Caco-2 (cell line): ENCODE measurements at regions not wholly inside any gene's neighbourhood (a gene's known extent, or its start where the extent isn't known, plus 50 kb on each side); places are given as distances from the start of the nearest gene placed in this dataset.

Source experiments
- BruUV-seq: library from RNA; stranded (reverse); fragments of 400-500 nt; replicated peaks from 2 replicates; lab custom pipeline; 2021; lab: Mats Ljungman, UMichigan
- CTCF ChIA-PET: fragments of 300-600 bp; sonication (Branson Sonifier 250); formaldehyde crosslinking; loops from one replicate; lab custom pipeline; 2022; ENCODE audit warnings: antibody characterized with exemption; lab: Charles Lee
- POLR2A ChIA-PET: fragments of 300-600 bp; sonication (Branson Sonifier 250); formaldehyde crosslinking; loops from one replicate; lab custom pipeline; 2022; ENCODE audit warnings: antibody characterized with exemption; lab: Charles Lee
- DNase-seq, 2 experiments: peaks; one replicate each; pipeline versions ENCODE4 v3.0.0 to v3.0.0-alpha.2; 2020 to 2022
- H3K27me3 ChIP-seq: replicated peaks from 2 replicates; pipeline ENCODE4 v1.6.0; 2011; ENCODE audit warnings: low read length; ENCODE audit not compliant: control insufficient read depth, insufficient read depth
- H3K36me3 ChIP-seq: 2 replicates; pipeline ENCODE4 v1.5.1; 2011; ENCODE audit warnings: low read length; ENCODE audit not compliant: control insufficient read depth, insufficient read depth
- H3K4me1 ChIP-seq: fragments of 250-450 bp; sonication (Bioruptor Pico); 2 replicates; pipeline ENCODE4 v1.5.1; 2020; ENCODE audit warnings: mild to moderate bottlenecking
- H3K4me3 ChIP-seq: 2 replicates; pipeline ENCODE4 v1.5.1; 2011; ENCODE audit warnings: low read depth, mild to moderate bottlenecking, control low read depth, low read length
- H3K9me3 ChIP-seq: fragments of 250-450 bp; sonication (Bioruptor Pico); 2 replicates; pipeline ENCODE4 v1.5.1; 2020; ENCODE audit warnings: mild to moderate bottlenecking, moderate library complexity
- H3K27ac Mint-ChIP-seq: one replicate; pipeline ENCODE4 v1.8.0; 2022; ENCODE audit warnings: mixed read lengths; ENCODE audit not compliant: unreplicated experiment
- H3K27me3 Mint-ChIP-seq: one replicate; pipeline ENCODE4 v1.8.0; 2022; ENCODE audit warnings: mixed read lengths; ENCODE audit not compliant: insufficient read depth, unreplicated experiment
- H3K36me3 Mint-ChIP-seq: one replicate; pipeline ENCODE4 v1.8.0; 2022; ENCODE audit warnings: mild to moderate bottlenecking, mixed read lengths; ENCODE audit not compliant: insufficient read depth, unreplicated experiment
- H3K4me1 Mint-ChIP-seq: one replicate; pipeline ENCODE4 v1.8.0; 2022; ENCODE audit warnings: low read depth, mixed read lengths; ENCODE audit not compliant: unreplicated experiment
- H3K4me3 Mint-ChIP-seq: one replicate; pipeline ENCODE4 v1.8.0; 2022; ENCODE audit warnings: mild to moderate bottlenecking, moderate library complexity, mixed read lengths; ENCODE audit not compliant: unreplicated experiment
- H3K9me3 Mint-ChIP-seq: one replicate; pipeline ENCODE4 v1.8.0; 2022; ENCODE audit warnings: mixed read lengths; ENCODE audit not compliant: unreplicated experiment
- CTCF ChIP-seq, 2 experiments: fragments of 200-600 bp in 1 of 2; IDR thresholded peaks; 1 replicate in 1 of 2; 2 replicates in 1 of 2; pipeline versions ENCODE4 v1.5.1 to v1.8.0; 2011 to 2022; ENCODE audit warnings: antibody characterized with exemption in 1 of 2, control low read depth in 1 of 2, inconsistent platforms in 1 of 2, low read depth in 1 of 2, low read length in 1 of 2, mild to moderate bottlenecking in 1 of 2, moderate library complexity in 1 of 2; ENCODE audit not compliant: insufficient read depth in 1 of 2, severe bottlenecking in 1 of 2, unreplicated experiment in 1 of 2
- intact Hi-C: fragments of 100-400 bp; cut with micrococcal nuclease; formaldehyde crosslinking; loops from one replicate; pipeline ENCODE4 v1.10.0; 2022; ENCODE audit not compliant: unreplicated experiment

GRCh38 chr6:104669483-104669882 is 190.2 kb downstream of the HACE1 start:
- Mint-ChIP-seq H3K27me3 (no peaks in the 10 kb centered on the region), H3K4me3 (no peak overlapping the region), H3K27ac (no peak overlapping the region), H3K4me1 (no peaks in the 10 kb centered on the region), H3K9me3 (peaks cover 12% of the 10 kb centered on the region), H3K36me3 (no peaks in the 10 kb centered on the region)
- H3K4me1 ChIP-seq: peaks cover 3% of the 10 kb centered on the region; the same call in 1 of the 2 replicates
- no peaks in the 10 kb centered on the region for H3K27me3 ChIP-seq
- ChIA-PET POLR2A (no interaction called here), CTCF (no interaction called here)
- H3K9me3 ChIP-seq: no peaks in the 10 kb centered on the region
- H3K36me3 ChIP-seq: no peaks in the 10 kb centered on the region
- intact Hi-C loops: no loop called here
- no peak for TF ChIP-seq CTCF (IDR thresholded peaks at IDR 0.05; ENCODE audit: insufficient read depth in 1 of 2, low read depth in 1 of 2, low read length in 1 of 2, severe bottlenecking in 1 of 2, unreplicated experiment in 1 of 2)
- BruUV-seq: no TSS peak
- DNase-seq: no peak
- H3K4me3 ChIP-seq: no peak overlapping the region

- Mint-ChIP-seq H3K27me3 (no peaks in the 10 kb centered on the region), H3K9me3 (no peaks in the 10 kb centered on the region), H3K4me1 (no peaks in the 10 kb centered on the region), H3K27ac (no peak overlapping the region), H3K36me3 (no peaks in the 10 kb centered on the region), H3K4me3 (no peak overlapping the region)
- POLR2A ChIA-PET: no interaction called here
- no peaks in the 10 kb centered on the region for H3K36me3 ChIP-seq
- no peak for TF ChIP-seq CTCF (IDR thresholded peaks at IDR 0.05; ENCODE audit: insufficient read depth in 1 of 2, low read depth in 1 of 2, low read length in 1 of 2, severe bottlenecking in 1 of 2, unreplicated experiment in 1 of 2)
- CTCF ChIA-PET: no interaction called here
- intact Hi-C loops: no loop called here
- H3K27me3 ChIP-seq: no peaks in the 10 kb centered on the region
- BruUV-seq: no TSS peak
- no peaks in the 10 kb centered on the region for H3K4me1 ChIP-seq
- DNase-seq: no peak
- no peaks in the 10 kb centered on the region for H3K9me3 ChIP-seq
- H3K4me3 ChIP-seq: no peak overlapping the region
These were observed 203.5 kb downstream of the HACE1 start for GRCh38 chr6:104656235-104656634.

GRCh38 chr6:104653781-104654180 is 205.9 kb downstream of the HACE1 start:
- CTCF ChIA-PET: no interaction called here
- H3K4me1 Mint-ChIP-seq: no peaks in the 10 kb centered on the region

More at GRCh38 chr6:104653781-104654180, 205.9 kb downstream of the HACE1 start:
- POLR2A ChIA-PET: no interaction called here
- intact Hi-C loops: no loop called here
- H3K36me3 Mint-ChIP-seq: no peaks in the 10 kb centered on the region
- TF ChIP-seq CTCF (IDR thresholded peaks at IDR 0.05; ENCODE audit: insufficient read depth in 1 of 2, low read depth in 1 of 2, low read length in 1 of 2, severe bottlenecking in 1 of 2, unreplicated experiment in 1 of 2): no peak
- H3K9me3 Mint-ChIP-seq: no peaks in the 10 kb centered on the region
- H3K27me3 ChIP-seq: no peaks in the 10 kb centered on the region
- H3K27ac Mint-ChIP-seq: no peak overlapping the region
- BruUV-seq: no TSS peak
- H3K36me3 ChIP-seq: no peaks in the 10 kb centered on the region
- H3K4me3 ChIP-seq: no peak overlapping the region
- H3K4me1 ChIP-seq: no peaks in the 10 kb centered on the region
- DNase-seq: no peak
- no peaks in the 10 kb centered on the region for H3K27me3 Mint-ChIP-seq
- H3K4me3 Mint-ChIP-seq: no peak overlapping the region
- no peaks in the 10 kb centered on the region for H3K9me3 ChIP-seq
